HepG2 (cell line): ENCODE measurements at regions not wholly inside any gene's neighbourhood (a gene's known extent, or its start where the extent isn't known, plus 50 kb on each side); places are given as distances from the start of the nearest gene placed in this dataset.

Experiments
- ATAC-seq: fragments of 200-7000 bp; cut with Tn5 transposase; 3 replicates; pipeline ENCODE4 v1.9.1; 2020; ENCODE audit warnings: mild to moderate bottlenecking, moderate library complexity
- BruUV-seq: library from RNA; stranded (reverse); fragments of 400-500 nt; replicated peaks from 2 replicates; lab custom pipeline; 2021; lab: Mats Ljungman, UMichigan
- CTCF ChIA-PET: fragments of 300-600 bp; formaldehyde crosslinking; extraction: SDS; loops from one replicate; lab custom pipeline; 2021; ENCODE audit warnings: low total read pairs, inconsistent platforms, low intra/inter-chr PET ratio; lab: Yijun Ruan, JAX
- POLR2A ChIA-PET: fragments of 350-600 bp; sonication (Branson Sonifier 250); formaldehyde crosslinking; loops from one replicate; lab custom pipeline; 2020; ENCODE audit warnings: antibody characterized with exemption, inconsistent platforms; lab: Yijun Ruan, JAX
- DNase-seq: peaks from one replicate; pipeline ENCODE4 v3.0.0-alpha.2; 2015; ENCODE audit warnings: low spot score
- FAIRE-seq: peaks from 3 replicates; lab custom pipeline; 2011; peaks lifted over from hg19 to GRCh38; lab: Jason Lieb, UNC
- H2AFZ ChIP-seq: one replicate; pipeline ENCODE4 v1.6.1; 2011; ENCODE audit warnings: low read length, inconsistent platforms
- H3K27ac ChIP-seq: fragments of 300-600 bp; 3 replicates; pipeline ENCODE4 v1.8.0; 2011; ENCODE audit warnings: mixed run types, mild to moderate bottlenecking, mixed read lengths, low read length, inconsistent platforms; ENCODE audit not compliant: insufficient read depth; ENCODE audit errors: extremely low read length
- H3K27me3 ChIP-seq, 2 experiments: fragments of 200-600 bp in 1 of 2; 2 replicates in 1 of 2; 3 replicates in 1 of 2; pipeline versions ENCODE4 v1.6.0 to v1.8.0; 2011; ENCODE audit warnings: low read length in 2 of 2, mild to moderate bottlenecking in 2 of 2, moderate library complexity in 2 of 2, inconsistent platforms in 1 of 2; ENCODE audit not compliant: insufficient read depth in 2 of 2, control insufficient read depth in 1 of 2
- H3K36me3 ChIP-seq, 2 experiments: fragments of 200-600 bp in 1 of 2; replicated peaks in 1 of 2; 2 replicates in 1 of 2; 3 replicates in 1 of 2; pipeline versions ENCODE4 v1.5.1 to v1.8.0; 2011; ENCODE audit warnings: low read length in 2 of 2, inconsistent platforms in 1 of 2; ENCODE audit not compliant: insufficient read depth in 2 of 2, control insufficient read depth in 1 of 2
- H3K4me1 ChIP-seq: 2 replicates; pipeline ENCODE4 v1.5.1; 2012; ENCODE audit warnings: low read length, inconsistent platforms; ENCODE audit not compliant: insufficient read depth
- H3K4me2 ChIP-seq: 2 replicates; pipeline ENCODE4 v1.6.0; 2011; ENCODE audit warnings: low read depth, low read length, inconsistent platforms
- H3K4me3 ChIP-seq, 3 experiments: fragments of 200-600 bp in 1 of 3; sonication (generic), shearing (Covaris generic) in 1 of 3; replicated peaks in 1 of 3; 2 replicates each; pipeline ENCODE4 v1.5.1; 2011 to 2016; ENCODE audit warnings: low read length in 3 of 3, inconsistent platforms in 2 of 3, low read depth in 2 of 3, mild to moderate bottlenecking in 2 of 3, control low read depth in 1 of 3, mixed read lengths in 1 of 3; ENCODE audit not compliant: insufficient read depth in 1 of 3
- H3K79me2 ChIP-seq: one replicate; pipeline ENCODE4 v1.6.1; 2011; ENCODE audit warnings: low read length, inconsistent platforms; ENCODE audit not compliant: insufficient read depth
- H3K9ac ChIP-seq: 2 replicates; pipeline ENCODE4 v1.6.0; 2011; ENCODE audit warnings: mild to moderate bottlenecking, low read depth, low read length, inconsistent platforms; ENCODE audit not compliant: insufficient read depth
- H3K9me3 ChIP-seq: 2 replicates; pipeline ENCODE4 v1.5.1; 2012; ENCODE audit warnings: mild to moderate bottlenecking, low read length
- H4K20me1 ChIP-seq: 2 replicates; pipeline ENCODE4 v1.6.0; 2011; ENCODE audit warnings: inconsistent platforms, mild to moderate bottlenecking, low read length, moderate library complexity; ENCODE audit not compliant: insufficient read depth
- HIVEP1 ChIP-seq: sonication (generic); formaldehyde crosslinking; IDR thresholded peaks from 2 replicates; pipeline ENCODE4 v1.4.0; 2020; ENCODE audit warnings: mild to moderate bottlenecking, missing genetic modification reagents
- LBX2 ChIP-seq: sonication (generic); formaldehyde crosslinking; IDR thresholded peaks from 2 replicates; pipeline ENCODE4 v1.5.0; 2020; ENCODE audit warnings: missing genetic modification reagents, mild to moderate bottlenecking, borderline replicate concordance
- ONECUT2 ChIP-seq: sonication (generic); formaldehyde crosslinking; IDR thresholded peaks from 2 replicates; pipeline ENCODE4 v1.4.0; 2020; ENCODE audit warnings: missing genetic modification reagents
- SNAI1 ChIP-seq: sonication (generic); formaldehyde crosslinking; IDR thresholded peaks from 2 replicates; pipeline ENCODE4 v1.5.0; 2020; ENCODE audit warnings: mild to moderate bottlenecking, missing genetic modification reagents, borderline replicate concordance
- SRY ChIP-seq: sonication (generic); formaldehyde crosslinking; IDR thresholded peaks from 2 replicates; pipeline ENCODE4 v1.8.0; 2022; ENCODE audit warnings: mild to moderate bottlenecking, missing genetic modification reagents
- TEAD3 ChIP-seq: optimal IDR thresholded peaks from 2 replicates; pipeline ENCODE3; 2016; ENCODE audit warnings: borderline replicate concordance
- ZNF34 ChIP-seq: sonication (generic); formaldehyde crosslinking; IDR thresholded peaks from 2 replicates; pipeline ENCODE4 v1.4.0; 2020; ENCODE audit warnings: mild to moderate bottlenecking, missing genetic modification reagents, borderline replicate concordance
- WGBS: methylation state at CpG from one replicate; pipeline ENCODE4 v1.1.6; 2017; ENCODE audit warnings: low lambda C conversion rate; 5-methylcytosine and 5-hydroxymethylcytosine counted together
- in situ Hi-C: cut with HindIII; loops from 2 replicates; pipeline ENCODE4 v1.10.0; 2017; ENCODE audit warnings: low pct_unique_long_range_greater_than_20kb; ENCODE audit not compliant: extremely low pct_ligation_motif_present
- intact Hi-C: fragments of 100-400 bp; cut with micrococcal nuclease; formaldehyde crosslinking; loops from one replicate; pipeline ENCODE4 v1.10.0; 2022; ENCODE audit not compliant: unreplicated experiment
- TF ChIP-seq, protein P1 (sequence below): sonication (generic); formaldehyde crosslinking; IDR thresholded peaks from 2 replicates; pipeline ENCODE4 v1.8.0; 2022; ENCODE audit warnings: missing genetic modification reagents, low read depth, mild to moderate bottlenecking, borderline replicate concordance
- TF ChIP-seq, protein P2 (sequence below): sonication (generic); formaldehyde crosslinking; IDR thresholded peaks from 2 replicates; pipeline ENCODE4 v1.5.0; 2020; ENCODE audit warnings: mild to moderate bottlenecking, missing genetic modification reagents
- TF ChIP-seq, protein P3 (sequence below): sonication (generic); formaldehyde crosslinking; IDR thresholded peaks from 2 replicates; pipeline ENCODE4 v1.8.0; 2022; ENCODE audit warnings: mild to moderate bottlenecking, missing genetic modification reagents; ENCODE audit not compliant: insufficient replicate concordance
- TF ChIP-seq, protein P4 (sequence below): sonication (generic); formaldehyde crosslinking; IDR thresholded peaks from 2 replicates; pipeline ENCODE4 v1.5.0; 2020; ENCODE audit warnings: missing genetic modification reagents

- Histone ChIP-seq H2AFZ (no peak overlapping the region), H3K9me3 (no peaks in the 10 kb centered on the region), H3K79me2 (no peaks in the 10 kb centered on the region), H3K27ac (no peak overlapping the region), H4K20me1 (no peaks in the 10 kb centered on the region), H3K9ac (no peak overlapping the region), H3K4me3 (no peak overlapping the region), H3K27me3 (no peaks in the 10 kb centered on the region; a peak in 1 of 5 replicates)
- WGBS, result 30% methylated on average over 4 of the region's 4 CpGs
- POLR2A ChIA-PET, result no interaction called here
- no TSS peak for BruUV-seq
- intact Hi-C loops, result no loop called here
- DNase-seq, result no peak
- in situ Hi-C loops, result no loop called here
- TF ChIP-seq SNAI1 (CRISPR knock-in tag), result no peak
- TF ChIP-seq, protein P1, sequence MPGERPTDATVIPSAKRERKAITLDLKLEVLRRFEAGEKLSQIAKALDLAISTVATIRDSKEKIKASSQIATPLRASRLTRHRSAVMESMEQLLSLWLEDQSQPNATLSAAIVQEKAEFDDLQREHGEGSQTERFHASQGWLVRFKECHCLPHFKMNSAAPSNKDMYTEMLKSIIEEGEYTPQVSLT (CRISPR knock-in tag), result no peak
- TF ChIP-seq, all 625 proteins: peak for 0
- no peak overlapping the region for H3K4me2 ChIP-seq
- CTCF ChIA-PET, result no interaction called here
- FAIRE-seq (no peak), ATAC-seq (no peak)
- H3K36me3 ChIP-seq, result no peaks in the 10 kb centered on the region
- peaks cover 16% of the 10 kb centered on the region for H3K4me1 ChIP-seq
These were observed 158.4 kb upstream of the SLC7A11 start for GRCh38 chr4:138400543-138400942.

DNA sequence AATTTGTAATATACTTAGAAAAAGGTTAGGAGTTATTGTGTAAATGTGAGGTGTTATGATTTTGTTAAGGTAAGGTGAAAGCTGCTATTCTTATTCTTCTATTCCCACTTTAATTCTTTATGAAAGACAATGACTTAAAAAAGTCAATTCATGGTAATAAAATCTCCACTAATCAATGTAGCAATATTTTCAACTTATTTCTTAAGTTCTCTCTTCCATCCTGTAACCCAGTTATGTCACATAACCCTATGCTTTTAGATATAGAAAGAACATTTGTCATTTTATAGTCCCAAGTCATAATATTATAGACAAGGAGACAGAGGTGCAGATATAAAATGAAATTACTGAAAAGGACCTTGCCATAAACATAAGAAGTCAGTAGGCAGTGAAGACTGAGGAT lies 157.9 kb upstream of the SLC7A11 start:
- H3K4me3 ChIP-seq, result no peak overlapping the region
- ATAC-seq, result no peak
- CTCF ChIA-PET, result no interaction called here
- no peaks in the 10 kb centered on the region for H4K20me1 ChIP-seq
- FAIRE-seq, result no peak
- no TSS peak for BruUV-seq
- in situ Hi-C loops, result no loop called here
- no peak overlapping the region for H3K9ac ChIP-seq
- no peak overlapping the region for H3K27ac ChIP-seq
- POLR2A ChIA-PET, result no interaction called here
- H2AFZ ChIP-seq, result no peak overlapping the region
- H3K9me3 ChIP-seq, result no peaks in the 10 kb centered on the region
- H3K36me3 ChIP-seq, result no peaks in the 10 kb centered on the region
- no peak overlapping the region for H3K4me2 ChIP-seq
- H3K4me1 ChIP-seq, result peaks cover 16% of the 10 kb centered on the region
- H3K79me2 ChIP-seq, result no peaks in the 10 kb centered on the region
- H3K27me3 ChIP-seq, result no peaks in the 10 kb centered on the region; a peak in 1 of 5 replicates
- no peak for DNase-seq
- intact Hi-C loops, result no loop called here
- no peak for TF ChIP-seq TEAD3 (CRISPR knock-in tag)
- no peak for TF ChIP-seq LBX2
- TF ChIP-seq HIVEP1 (CRISPR knock-in tag), result no peak
- no peak for TF ChIP-seq ZNF34 (CRISPR knock-in tag)
- TF ChIP-seq, protein P2, sequence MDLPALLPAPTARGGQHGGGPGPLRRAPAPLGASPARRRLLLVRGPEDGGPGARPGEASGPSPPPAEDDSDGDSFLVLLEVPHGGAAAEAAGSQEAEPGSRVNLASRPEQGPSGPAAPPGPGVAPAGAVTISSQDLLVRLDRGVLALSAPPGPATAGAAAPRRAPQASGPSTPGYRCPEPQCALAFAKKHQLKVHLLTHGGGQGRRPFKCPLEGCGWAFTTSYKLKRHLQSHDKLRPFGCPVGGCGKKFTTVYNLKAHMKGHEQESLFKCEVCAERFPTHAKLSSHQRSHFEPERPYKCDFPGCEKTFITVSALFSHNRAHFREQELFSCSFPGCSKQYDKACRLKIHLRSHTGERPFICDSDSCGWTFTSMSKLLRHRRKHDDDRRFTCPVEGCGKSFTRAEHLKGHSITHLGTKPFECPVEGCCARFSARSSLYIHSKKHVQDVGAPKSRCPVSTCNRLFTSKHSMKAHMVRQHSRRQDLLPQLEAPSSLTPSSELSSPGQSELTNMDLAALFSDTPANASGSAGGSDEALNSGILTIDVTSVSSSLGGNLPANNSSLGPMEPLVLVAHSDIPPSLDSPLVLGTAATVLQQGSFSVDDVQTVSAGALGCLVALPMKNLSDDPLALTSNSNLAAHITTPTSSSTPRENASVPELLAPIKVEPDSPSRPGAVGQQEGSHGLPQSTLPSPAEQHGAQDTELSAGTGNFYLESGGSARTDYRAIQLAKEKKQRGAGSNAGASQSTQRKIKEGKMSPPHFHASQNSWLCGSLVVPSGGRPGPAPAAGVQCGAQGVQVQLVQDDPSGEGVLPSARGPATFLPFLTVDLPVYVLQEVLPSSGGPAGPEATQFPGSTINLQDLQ (CRISPR knock-in tag), result no peak
- TF ChIP-seq, protein P3, sequence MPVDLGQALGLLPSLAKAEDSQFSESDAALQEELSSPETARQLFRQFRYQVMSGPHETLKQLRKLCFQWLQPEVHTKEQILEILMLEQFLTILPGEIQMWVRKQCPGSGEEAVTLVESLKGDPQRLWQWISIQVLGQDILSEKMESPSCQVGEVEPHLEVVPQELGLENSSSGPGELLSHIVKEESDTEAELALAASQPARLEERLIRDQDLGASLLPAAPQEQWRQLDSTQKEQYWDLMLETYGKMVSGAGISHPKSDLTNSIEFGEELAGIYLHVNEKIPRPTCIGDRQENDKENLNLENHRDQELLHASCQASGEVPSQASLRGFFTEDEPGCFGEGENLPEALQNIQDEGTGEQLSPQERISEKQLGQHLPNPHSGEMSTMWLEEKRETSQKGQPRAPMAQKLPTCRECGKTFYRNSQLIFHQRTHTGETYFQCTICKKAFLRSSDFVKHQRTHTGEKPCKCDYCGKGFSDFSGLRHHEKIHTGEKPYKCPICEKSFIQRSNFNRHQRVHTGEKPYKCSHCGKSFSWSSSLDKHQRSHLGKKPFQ (CRISPR knock-in tag), result no peak
- TF ChIP-seq SRY (CRISPR knock-in tag), result no peak
- TF ChIP-seq ONECUT2 (CRISPR knock-in tag), result no peak
- TF ChIP-seq, protein P4, sequence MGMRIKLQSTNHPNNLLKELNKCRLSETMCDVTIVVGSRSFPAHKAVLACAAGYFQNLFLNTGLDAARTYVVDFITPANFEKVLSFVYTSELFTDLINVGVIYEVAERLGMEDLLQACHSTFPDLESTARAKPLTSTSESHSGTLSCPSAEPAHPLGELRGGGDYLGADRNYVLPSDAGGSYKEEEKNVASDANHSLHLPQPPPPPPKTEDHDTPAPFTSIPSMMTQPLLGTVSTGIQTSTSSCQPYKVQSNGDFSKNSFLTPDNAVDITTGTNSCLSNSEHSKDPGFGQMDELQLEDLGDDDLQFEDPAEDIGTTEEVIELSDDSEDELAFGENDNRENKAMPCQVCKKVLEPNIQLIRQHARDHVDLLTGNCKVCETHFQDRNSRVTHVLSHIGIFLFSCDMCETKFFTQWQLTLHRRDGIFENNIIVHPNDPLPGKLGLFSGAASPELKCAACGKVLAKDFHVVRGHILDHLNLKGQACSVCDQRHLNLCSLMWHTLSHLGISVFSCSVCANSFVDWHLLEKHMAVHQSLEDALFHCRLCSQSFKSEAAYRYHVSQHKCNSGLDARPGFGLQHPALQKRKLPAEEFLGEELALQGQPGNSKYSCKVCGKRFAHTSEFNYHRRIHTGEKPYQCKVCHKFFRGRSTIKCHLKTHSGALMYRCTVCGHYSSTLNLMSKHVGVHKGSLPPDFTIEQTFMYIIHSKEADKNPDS, result no peak
